ENCODE measurements at regions not wholly inside any gene's neighbourhood (a gene's known extent, or its start where the extent isn't known, plus 50 kb on each side); places are given as distances from the start of the nearest gene placed in this dataset.
"Not testable (repeated sequence)": the region's sequence is repeated elsewhere in the genome, so short reads cannot be mapped to it uniquely, and the experiment has no call there.

GRCh38 chr3:76307556-76307955, 522.2 kb upstream of the ZNF717 start:
- no peaks in the 10 kb centered on the region for H3K27me3 ChIP-seq (replicated peaks)
- peak overlapping the region; percentile 60 for H3K27ac ChIP-seq
- H3K4me3 ChIP-seq (ENCODE audit: low read depth, low read length), result no peak overlapping the region
- in situ Hi-C loops (cut with HindIII; ENCODE audit: low pct_ligation_motif_present, low sequenced_read_pairs), result no loop called here
- no peaks in the 10 kb centered on the region for H3K36me3 ChIP-seq (replicated peaks)
- DNase-seq, result peak; percentile 54
- no peak for TF ChIP-seq CTCF (IDR thresholded peaks at IDR 0.05; ENCODE audit: low read depth, low read length, missing control alignments)

GRCh38 chr3:76308541-76308940, 523.2 kb upstream of the ZNF717 start:
- no peak for TF ChIP-seq CTCF (IDR thresholded peaks at IDR 0.05; ENCODE audit: low read depth, low read length, missing control alignments)
- no peaks in the 10 kb centered on the region for H3K27me3 ChIP-seq (replicated peaks)
- H3K36me3 ChIP-seq (replicated peaks), result no peaks in the 10 kb centered on the region
- in situ Hi-C loops (cut with HindIII; ENCODE audit: low pct_ligation_motif_present, low sequenced_read_pairs), result no loop called here
- H3K4me3 ChIP-seq (ENCODE audit: low read depth, low read length), result no peak overlapping the region
- H3K27ac ChIP-seq, result no peak overlapping the region
- no peak for DNase-seq

- Histone ChIP-seq H3K27me3 (replicated peaks) (no peaks in the 10 kb centered on the region), H3K4me3 (ENCODE audit: low read depth, low read length) (no peak overlapping the region), H3K36me3 (replicated peaks) (no peaks in the 10 kb centered on the region), H3K27ac (no peak overlapping the region)
- in situ Hi-C loops (cut with HindIII; ENCODE audit: low pct_ligation_motif_present, low sequenced_read_pairs), result no loop called here
- no peak for TF ChIP-seq CTCF (IDR thresholded peaks at IDR 0.05; ENCODE audit: low read depth, low read length, missing control alignments)
- DNase-seq, result no peak
These were observed 524.7 kb upstream of the ZNF717 start for GRCh38 chr3:76310089-76310488.

- Histone ChIP-seq H3K4me3 (ENCODE audit: low read depth, low read length) (no peak overlapping the region), H3K36me3 (replicated peaks) (no peaks in the 10 kb centered on the region), H3K27me3 (replicated peaks) (no peaks in the 10 kb centered on the region), H3K27ac (no peak overlapping the region)
- in situ Hi-C loops (cut with HindIII; ENCODE audit: low pct_ligation_motif_present, low sequenced_read_pairs), result no loop called here
- no peak for TF ChIP-seq CTCF (IDR thresholded peaks at IDR 0.05; ENCODE audit: low read depth, low read length, missing control alignments)
- no peak for DNase-seq
These were observed 525.3 kb upstream of the ZNF717 start for GRCh38 chr3:76310667-76311066.

- no peak for TF ChIP-seq CTCF (IDR thresholded peaks at IDR 0.05; ENCODE audit: low read depth, low read length, missing control alignments)
- no peak overlapping the region for H3K4me3 ChIP-seq (ENCODE audit: low read depth, low read length)
- in situ Hi-C loops (cut with HindIII; ENCODE audit: low pct_ligation_motif_present, low sequenced_read_pairs), result no loop called here
- DNase-seq, result no peak
- no peak overlapping the region for H3K27ac ChIP-seq
- no peaks in the 10 kb centered on the region for H3K27me3 ChIP-seq (replicated peaks)
- no peaks in the 10 kb centered on the region for H3K36me3 ChIP-seq (replicated peaks)
These were observed 526.6 kb upstream of the ZNF717 start for GRCh38 chr3:76311941-76312340.

- H3K27me3 ChIP-seq (replicated peaks); in situ Hi-C loops (cut with HindIII; ENCODE audit: low pct_ligation_motif_present, low sequenced_read_pairs); H3K4me3 ChIP-seq (ENCODE audit: low read depth, low read length); H3K36me3 ChIP-seq (replicated peaks); H3K27ac ChIP-seq; DNase-seq: not testable (repeated sequence)
These were observed 530.6 kb upstream of the ZNF717 start for GRCh38 chr3:76315906-76316305.

Measured in brain microvascular endothelial cell (primary cell).